AG10803 (cell line): ENCODE measurements at regions not wholly inside any gene's neighbourhood (a gene's known extent, or its start where the extent isn't known, plus 50 kb on each side); places are given as distances from the start of the nearest gene placed in this dataset.
"Not testable (repeated sequence)": the region's sequence is repeated elsewhere in the genome, so short reads cannot be mapped to it uniquely, and the experiment has no call there.

Experiments
- DNase-seq: peaks from one replicate; pipeline ENCODE4 v3.0.0; 2010; ENCODE audit warnings: low read depth
- H3K4me3 ChIP-seq: 2 replicates; pipeline ENCODE4 v1.5.1; 2011; ENCODE audit warnings: mild to moderate bottlenecking, low read length, control low read depth
- TF ChIP-seq, protein P1 (sequence below): conservative IDR thresholded peaks from 2 replicates; pipeline ENCODE4 v1.5.1; 2011; ENCODE audit warnings: mild to moderate bottlenecking, low read length, control low read depth, inconsistent platforms

DNA sequence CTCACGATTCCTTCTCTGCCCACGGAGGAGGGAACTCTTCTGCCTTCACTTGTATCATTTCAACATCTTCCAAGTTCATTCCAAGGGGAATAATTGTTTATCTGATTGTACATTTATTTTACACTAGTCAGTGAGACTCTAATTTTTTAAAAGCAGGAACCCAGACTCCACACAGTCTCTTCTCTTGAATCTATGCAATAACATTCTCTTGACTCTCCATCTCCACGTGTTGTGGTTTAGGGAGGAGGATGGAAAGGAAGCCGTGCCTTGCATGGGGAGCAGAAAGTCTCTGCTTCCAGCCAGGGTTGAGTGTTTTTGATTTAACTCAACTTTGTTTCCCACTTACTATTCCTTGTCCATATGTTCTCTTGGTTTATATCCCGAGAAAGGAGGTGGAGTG lies 131.1 kb upstream of the RIOK3 start:
- TF ChIP-seq, protein P1, sequence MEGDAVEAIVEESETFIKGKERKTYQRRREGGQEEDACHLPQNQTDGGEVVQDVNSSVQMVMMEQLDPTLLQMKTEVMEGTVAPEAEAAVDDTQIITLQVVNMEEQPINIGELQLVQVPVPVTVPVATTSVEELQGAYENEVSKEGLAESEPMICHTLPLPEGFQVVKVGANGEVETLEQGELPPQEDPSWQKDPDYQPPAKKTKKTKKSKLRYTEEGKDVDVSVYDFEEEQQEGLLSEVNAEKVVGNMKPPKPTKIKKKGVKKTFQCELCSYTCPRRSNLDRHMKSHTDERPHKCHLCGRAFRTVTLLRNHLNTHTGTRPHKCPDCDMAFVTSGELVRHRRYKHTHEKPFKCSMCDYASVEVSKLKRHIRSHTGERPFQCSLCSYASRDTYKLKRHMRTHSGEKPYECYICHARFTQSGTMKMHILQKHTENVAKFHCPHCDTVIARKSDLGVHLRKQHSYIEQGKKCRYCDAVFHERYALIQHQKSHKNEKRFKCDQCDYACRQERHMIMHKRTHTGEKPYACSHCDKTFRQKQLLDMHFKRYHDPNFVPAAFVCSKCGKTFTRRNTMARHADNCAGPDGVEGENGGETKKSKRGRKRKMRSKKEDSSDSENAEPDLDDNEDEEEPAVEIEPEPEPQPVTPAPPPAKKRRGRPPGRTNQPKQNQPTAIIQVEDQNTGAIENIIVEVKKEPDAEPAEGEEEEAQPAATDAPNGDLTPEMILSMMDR: no peak
- peak; percentile 69 for DNase-seq
- no peak overlapping the region for H3K4me3 ChIP-seq

- no peak overlapping the region for H3K4me3 ChIP-seq
- no peak for DNase-seq
- TF ChIP-seq, protein P1: no peak
Measured at GRCh38 chr18:23324056-23324811, 128.9 kb upstream of the RIOK3 start.

DNA sequence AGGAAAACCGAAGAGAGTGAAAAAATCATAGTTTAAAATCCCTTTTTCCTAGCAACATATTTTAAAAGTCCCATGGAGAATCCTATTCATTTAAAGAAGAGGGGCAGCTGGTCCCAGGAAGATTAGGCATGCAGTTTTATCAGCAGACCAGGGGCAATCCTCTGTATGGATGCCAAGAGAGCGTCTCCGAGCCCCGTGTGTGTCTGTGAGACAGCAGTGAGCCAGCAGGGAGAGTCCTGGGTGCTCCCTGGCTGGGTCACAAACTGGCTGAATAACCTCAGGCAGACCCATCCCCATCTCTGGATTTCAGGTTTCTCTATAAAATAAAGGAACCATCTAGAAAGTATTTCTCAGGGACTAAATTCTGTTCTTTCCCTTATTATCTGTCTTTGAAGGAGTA lies 128.2 kb upstream of the RIOK3 start:
- H3K4me3 ChIP-seq: no peak overlapping the region
- TF ChIP-seq, protein P1: no peak
- DNase-seq: no peak

DNA sequence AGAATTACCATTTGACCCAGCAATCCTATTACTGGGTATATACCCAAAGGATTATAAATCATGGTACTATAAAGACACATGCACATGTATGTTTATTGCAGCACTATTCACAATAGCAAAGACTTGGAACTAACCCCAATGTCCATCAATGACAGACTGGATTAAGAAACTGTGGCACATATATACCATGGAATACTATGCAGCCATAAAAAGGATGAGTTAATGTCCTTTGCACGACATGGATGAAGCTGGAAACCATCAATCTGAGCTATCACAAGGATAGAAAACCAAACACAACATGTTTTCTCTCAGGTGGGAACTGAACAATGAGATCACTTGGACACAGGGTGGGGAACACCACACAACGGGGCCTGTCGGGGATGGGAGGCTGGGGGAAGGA lies 123.4 kb upstream of the RIOK3 start:
- not testable (repeated sequence) for DNase-seq, H3K4me3 ChIP-seq

GRCh38 chr18:23330423-23330822 lies 122.7 kb upstream of the RIOK3 start:
- no peak overlapping the region for H3K4me3 ChIP-seq
- TF ChIP-seq, protein P1: no peak

DNA sequence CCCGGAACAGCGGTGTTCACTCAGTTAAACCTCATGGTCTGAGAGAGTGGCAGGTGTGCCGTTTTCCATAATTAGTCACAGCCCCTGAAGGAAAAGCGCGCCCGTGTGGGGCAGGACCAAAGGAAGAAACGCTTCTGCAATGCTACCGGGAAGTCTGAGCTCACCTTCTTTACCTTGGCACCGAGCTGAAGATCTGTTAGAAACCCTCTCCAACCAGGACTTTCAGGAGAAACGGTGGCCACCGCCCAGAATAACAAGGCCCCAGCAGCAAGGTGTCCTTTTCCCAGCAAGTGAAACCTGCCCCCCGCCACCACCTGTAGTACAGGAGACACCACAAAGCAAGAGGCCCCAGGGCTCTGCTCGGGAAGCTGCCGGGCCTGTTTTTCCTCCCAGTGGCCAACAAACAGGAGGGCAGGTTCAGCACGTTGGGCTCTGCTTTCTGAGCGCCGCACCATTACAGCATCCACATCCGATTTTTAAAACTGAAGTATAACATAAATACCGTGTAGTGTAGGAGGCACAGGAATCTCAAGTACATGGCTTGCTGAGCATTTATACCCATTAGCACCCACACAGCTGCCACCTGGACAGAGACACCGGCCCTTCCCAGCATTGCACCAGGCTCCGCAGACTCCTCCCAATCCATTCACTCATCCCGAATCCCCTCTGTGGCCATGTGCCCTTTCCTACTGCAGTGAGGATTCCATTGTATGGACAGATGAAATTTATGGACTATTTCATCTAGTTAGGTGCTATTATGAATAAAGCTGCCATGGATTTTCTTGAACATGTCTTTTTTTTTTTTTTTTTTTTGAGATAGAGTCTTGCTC lies 121.8 kb upstream of the RIOK3 start:
- DNase-seq: no peak
- H3K4me3 ChIP-seq: no peak overlapping the region
- TF ChIP-seq, protein P1: no peak

More at GRCh38 chr18:23330423-23330822, 122.7 kb upstream of the RIOK3 start:
- no peak for DNase-seq

GRCh38 chr18:23332356-23332755 lies 120.7 kb upstream of the RIOK3 start:
- no peak for DNase-seq
- TF ChIP-seq, protein P1: no peak
- H3K4me3 ChIP-seq: no peak overlapping the region
